ENCODE measurements at regions not wholly inside any gene's neighbourhood (a gene's known extent, or its start where the extent isn't known, plus 50 kb on each side); places are given as distances from the start of the nearest gene placed in this dataset.

GRCh38 chr5:158644301-158644700 lies 455.4 kb downstream of the EBF1 start:
- Histone ChIP-seq H3K9me3 (no peaks in the 10 kb centered on the region), H3K27ac (no peak overlapping the region), H3K27me3 (no peaks in the 10 kb centered on the region), H3K4me1 (no peaks in the 10 kb centered on the region), H3K36me3 (no peaks in the 10 kb centered on the region), H3K4me3 (no peak overlapping the region)
- no peak for ATAC-seq
- TF ChIP-seq CTCF (IDR thresholded peaks at IDR 0.05) (no peak), POLR2A (IDR thresholded peaks at IDR 0.05) (no peak)
- intact Hi-C loops (cut with DNase I): no loop called here
- DNase-seq: no peak

GRCh38 chr5:158643840-158644239 lies 455.9 kb downstream of the EBF1 start:
- intact Hi-C loops (cut with DNase I): no loop called here

GRCh38 chr5:158642879-158643278 lies 456.8 kb downstream of the EBF1 start:
- no peaks in the 10 kb centered on the region for H3K9me3 ChIP-seq
- no peak overlapping the region for H3K4me3 ChIP-seq
- H3K36me3 ChIP-seq: no peaks in the 10 kb centered on the region
- H3K27ac ChIP-seq: no peak overlapping the region
- TF ChIP-seq CTCF (IDR thresholded peaks at IDR 0.05) (no peak), POLR2A (IDR thresholded peaks at IDR 0.05) (no peak)
- no peaks in the 10 kb centered on the region for H3K27me3 ChIP-seq
- ATAC-seq (no peak), DNase-seq (no peak)
- intact Hi-C loops (cut with DNase I): no loop called here
- H3K4me1 ChIP-seq: no peaks in the 10 kb centered on the region

More at GRCh38 chr5:158643840-158644239, 455.9 kb downstream of the EBF1 start:
- Histone ChIP-seq H3K4me3 (no peak overlapping the region), H3K27ac (no peak overlapping the region), H3K4me1 (no peaks in the 10 kb centered on the region), H3K36me3 (no peaks in the 10 kb centered on the region), H3K27me3 (no peaks in the 10 kb centered on the region), H3K9me3 (no peaks in the 10 kb centered on the region)
- ATAC-seq: no peak
- 77% methylated on average over 1 of the region's 1 CpG for WGBS (ENCODE audit: insufficient coverage, low coverage, low lambda C conversion rate, missing lambda C conversion rate)
- DNase-seq: no peak
- TF ChIP-seq POLR2A (IDR thresholded peaks at IDR 0.05): no peak
- no peak for TF ChIP-seq CTCF (IDR thresholded peaks at IDR 0.05)

GRCh38 chr5:158641016-158641415 lies 458.7 kb downstream of the EBF1 start:
- no peak for TF ChIP-seq POLR2A (IDR thresholded peaks at IDR 0.05)
- no peak for TF ChIP-seq CTCF (IDR thresholded peaks at IDR 0.05)
- no peak overlapping the region for H3K4me3 ChIP-seq
- WGBS (ENCODE audit: insufficient coverage, low coverage, low lambda C conversion rate, missing lambda C conversion rate): 93% methylated on average over 3 of the region's 3 CpGs
- no peak overlapping the region for H3K27ac ChIP-seq
- H3K4me1 ChIP-seq: no peaks in the 10 kb centered on the region
- no peaks in the 10 kb centered on the region for H3K27me3 ChIP-seq
- ATAC-seq (no peak), DNase-seq (no peak)
- intact Hi-C loops (cut with DNase I): no loop called here
- H3K9me3 ChIP-seq: no peaks in the 10 kb centered on the region
- H3K36me3 ChIP-seq: no peaks in the 10 kb centered on the region

- H3K27me3 ChIP-seq: no peaks in the 10 kb centered on the region
- no peaks in the 10 kb centered on the region for H3K36me3 ChIP-seq
- WGBS (ENCODE audit: insufficient coverage, low coverage, low lambda C conversion rate, missing lambda C conversion rate): 60% methylated on average over 2 of the region's 2 CpGs
- H3K4me1 ChIP-seq: no peaks in the 10 kb centered on the region
- ATAC-seq (no peak), DNase-seq (no peak)
- no peak overlapping the region for H3K27ac ChIP-seq
- no peaks in the 10 kb centered on the region for H3K9me3 ChIP-seq
- intact Hi-C loops (cut with DNase I): no loop called here
- H3K4me3 ChIP-seq: no peak overlapping the region
- TF ChIP-seq POLR2A (IDR thresholded peaks at IDR 0.05): no peak
- no peak for TF ChIP-seq CTCF (IDR thresholded peaks at IDR 0.05)
Measured at GRCh38 chr5:158640593-158640980, 459.1 kb downstream of the EBF1 start.
